Transverse colon (tissue), 4 donors: ENCODE measurements at regions not wholly inside any gene's neighbourhood (a gene's known extent, or its start where the extent isn't known, plus 50 kb on each side); places are given as distances from the start of the nearest gene placed in this dataset.

Experiments used
- EP300 ChIP-seq: sonication (generic); formaldehyde crosslinking; IDR thresholded peaks from one replicate; pipeline ENCODE4 v1.6.1; 2017; ENCODE audit warnings: antibody characterized with exemption, low read depth
- POLR2A ChIP-seq: fragments of 450-650 bp; IDR thresholded peaks from one replicate; pipeline ENCODE4 v1.6.1; 2016; ENCODE audit warnings: antibody characterized with exemption, mild to moderate bottlenecking, moderate library complexity
- POLR2AphosphoS5 ChIP-seq, 3 donors: sonication (generic); formaldehyde crosslinking; IDR thresholded peaks; one replicate each; pipeline ENCODE4 v1.6.1; 2016; ENCODE audit warnings: antibody characterized with exemption in 3 of 3
- TF ChIP-seq, protein P1 (sequence below), 5 experiments: fragments of 200-600 bp in 3 of 5; fragments of 450-650 bp in 2 of 5; sonication (generic) in 3 of 5; IDR thresholded peaks; 1 replicate in 2 of 5; 2 replicates in 3 of 5; pipeline ENCODE4 v1.5.1; 2016 to 2017; ENCODE audit warnings: antibody characterized with exemption in 5 of 5, inconsistent platforms in 3 of 5, mild to moderate bottlenecking in 2 of 5, moderate library complexity in 1 of 5

DNA sequence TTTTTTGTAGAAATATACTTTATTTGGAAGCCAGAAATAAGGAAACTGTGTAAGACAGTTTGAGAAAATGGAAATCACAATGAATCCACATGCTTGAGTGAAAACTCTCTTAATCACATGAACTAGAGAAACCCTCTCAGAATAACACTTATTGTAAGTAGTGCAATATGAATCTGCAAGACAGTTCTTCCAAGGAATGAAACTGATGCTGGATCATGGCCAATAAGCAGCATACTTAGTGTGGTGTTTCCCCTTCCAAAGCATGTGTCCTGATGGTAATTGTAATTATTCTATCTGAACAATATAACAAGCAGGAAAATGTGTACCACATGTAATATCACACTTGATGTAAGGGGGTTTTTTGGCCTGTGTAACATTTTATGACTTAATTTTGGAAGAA is 1870.5 kb upstream of the TENM3 start:
- TF ChIP-seq, protein P1, sequence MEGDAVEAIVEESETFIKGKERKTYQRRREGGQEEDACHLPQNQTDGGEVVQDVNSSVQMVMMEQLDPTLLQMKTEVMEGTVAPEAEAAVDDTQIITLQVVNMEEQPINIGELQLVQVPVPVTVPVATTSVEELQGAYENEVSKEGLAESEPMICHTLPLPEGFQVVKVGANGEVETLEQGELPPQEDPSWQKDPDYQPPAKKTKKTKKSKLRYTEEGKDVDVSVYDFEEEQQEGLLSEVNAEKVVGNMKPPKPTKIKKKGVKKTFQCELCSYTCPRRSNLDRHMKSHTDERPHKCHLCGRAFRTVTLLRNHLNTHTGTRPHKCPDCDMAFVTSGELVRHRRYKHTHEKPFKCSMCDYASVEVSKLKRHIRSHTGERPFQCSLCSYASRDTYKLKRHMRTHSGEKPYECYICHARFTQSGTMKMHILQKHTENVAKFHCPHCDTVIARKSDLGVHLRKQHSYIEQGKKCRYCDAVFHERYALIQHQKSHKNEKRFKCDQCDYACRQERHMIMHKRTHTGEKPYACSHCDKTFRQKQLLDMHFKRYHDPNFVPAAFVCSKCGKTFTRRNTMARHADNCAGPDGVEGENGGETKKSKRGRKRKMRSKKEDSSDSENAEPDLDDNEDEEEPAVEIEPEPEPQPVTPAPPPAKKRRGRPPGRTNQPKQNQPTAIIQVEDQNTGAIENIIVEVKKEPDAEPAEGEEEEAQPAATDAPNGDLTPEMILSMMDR (IDR thresholded peaks at IDR 0.05), result no peak
- no peak for TF ChIP-seq POLR2A
- no peak for TF ChIP-seq EP300
- no peak for TF ChIP-seq POLR2AphosphoS5 (IDR thresholded peaks at IDR 0.05)
